CD4-positive, alpha-beta memory T cell (primary cell): ENCODE measurements at regions not wholly inside any gene's neighbourhood (a gene's known extent, or its start where the extent isn't known, plus 50 kb on each side); places are given as distances from the start of the nearest gene placed in this dataset.
A peak's percentile ranks its signal among the peaks of the same experiment; 100 is the strongest.
"Not testable (repeated sequence)": the region's sequence is repeated elsewhere in the genome, so short reads cannot be mapped to it uniquely, and the experiment has no call there.

Source experiments
- CTCF ChIA-PET: fragments of 350-600 bp; sonication (Branson Sonifier 250); formaldehyde crosslinking; loops from one replicate; lab custom pipeline; 2021; ENCODE audit warnings: inconsistent platforms; ENCODE audit not compliant: partially characterized antibody; lab: Charles Lee
- POLR2A ChIA-PET: fragments of 350-600 bp; sonication (Branson Sonifier 250); formaldehyde crosslinking; loops from one replicate; lab custom pipeline; 2021; ENCODE audit not compliant: partially characterized antibody; lab: Charles Lee
- DNase-seq, 5 donors: peaks; one replicate each; pipeline versions ENCODE4 v3.0.0 to v3.0.0-alpha.2; 2020 to 2022; ENCODE audit warnings: mixed read lengths in 1 of 5
- H3K27ac ChIP-seq: one replicate; pipeline ENCODE4 v1.7.0; 2013; ENCODE audit warnings: low read depth, low read length
- H3K27me3 ChIP-seq: 2 replicates; pipeline ENCODE4 v1.7.0; 2013; ENCODE audit warnings: mild to moderate bottlenecking, low read length, moderate library complexity; ENCODE audit not compliant: insufficient read depth
- H3K36me3 ChIP-seq: 2 replicates; pipeline ENCODE4 v1.7.0; 2013; ENCODE audit warnings: mild to moderate bottlenecking, low read length, moderate library complexity; ENCODE audit not compliant: insufficient read depth
- H3K4me1 ChIP-seq: 2 replicates; pipeline ENCODE4 v1.7.0; 2013; ENCODE audit warnings: mild to moderate bottlenecking, low read length, moderate library complexity; ENCODE audit not compliant: insufficient read depth
- H3K4me3 ChIP-seq, 2 donors: one replicate each; pipeline ENCODE4 v1.7.0; 2013; ENCODE audit warnings: low read length in 2 of 2, mild to moderate bottlenecking in 1 of 2
- H3K9me3 ChIP-seq, 2 donors: one replicate each; pipeline ENCODE4 v1.7.0; 2013; ENCODE audit warnings: low read length in 2 of 2, control low read depth in 1 of 2; ENCODE audit not compliant: control insufficient read depth in 1 of 2
- H3K27ac Mint-ChIP-seq, 7 donors: one replicate each; pipeline ENCODE4 v1.8.0; 2020 to 2021; ENCODE audit warnings: mixed read lengths in 7 of 7, mild to moderate bottlenecking in 6 of 7, inconsistent platforms in 3 of 7, moderate library complexity in 3 of 7
- H3K27me3 Mint-ChIP-seq, 2 donors: one replicate each; pipeline ENCODE4 v1.8.0; 2020 to 2021; ENCODE audit warnings: mixed read lengths in 2 of 2
- H3K36me3 Mint-ChIP-seq, 2 donors: one replicate each; pipeline ENCODE4 v1.8.0; 2020 to 2021; ENCODE audit warnings: mixed read lengths in 2 of 2, inconsistent platforms in 1 of 2, mild to moderate bottlenecking in 1 of 2
- H3K4me1 Mint-ChIP-seq, 4 donors: one replicate each; pipeline ENCODE4 v1.8.0; 2020 to 2021; ENCODE audit warnings: mixed read lengths in 4 of 4, mild to moderate bottlenecking in 1 of 4
- H3K4me3 Mint-ChIP-seq, 8 donors: one replicate each; pipeline ENCODE4 v1.8.0; 2020 to 2021; ENCODE audit warnings: mixed read lengths in 8 of 8, mild to moderate bottlenecking in 7 of 8, moderate library complexity in 6 of 8, inconsistent platforms in 3 of 8
- H3K9me3 Mint-ChIP-seq, 8 donors: one replicate each; pipeline ENCODE4 v1.8.0; 2020 to 2021; ENCODE audit warnings: mixed read lengths in 8 of 8, mild to moderate bottlenecking in 5 of 8, inconsistent platforms in 3 of 8, moderate library complexity in 1 of 8
- intact Hi-C: fragments of 100-400 bp; cut with micrococcal nuclease; formaldehyde crosslinking; loops from one replicate; pipeline ENCODE4 v1.15.1; 2023

GRCh38 chr10:120022357-120022756, 129.8 kb downstream of the SEC23IP start:
- Histone ChIP-seq H3K27me3 (no peaks in the 10 kb centered on the region), H3K4me1 (no peaks in the 10 kb centered on the region), H3K27ac (no peak overlapping the region), H3K4me3 (no peak overlapping the region), H3K36me3 (no peaks in the 10 kb centered on the region), H3K9me3 (no peaks in the 10 kb centered on the region)
- ChIA-PET CTCF (no interaction called here), POLR2A (no interaction called here)
- H3K4me1 Mint-ChIP-seq: no peaks in the 10 kb centered on the region
- no peak overlapping the region for H3K4me3 Mint-ChIP-seq
- peaks cover 16 to 17% of the 10 kb centered on the region in 2 donors for H3K27me3 Mint-ChIP-seq
- no peak for DNase-seq
- H3K9me3 Mint-ChIP-seq: peaks cover 0 to 5% (median 0%) of the 10 kb centered on the region in 8 donors
- H3K27ac Mint-ChIP-seq: no peak overlapping the region
- intact Hi-C loops: no loop called here
- H3K36me3 Mint-ChIP-seq: no peaks in the 10 kb centered on the region

GRCh38 chr10:120034236-120034635, 141.7 kb downstream of the SEC23IP start:
- Mint-ChIP-seq H3K27ac (no peak overlapping the region), H3K4me1 (no peaks in the 10 kb centered on the region), H3K36me3 (no peaks in the 10 kb centered on the region), H3K4me3 (no peak overlapping the region), H3K9me3 (no peaks in the 10 kb centered on the region), H3K27me3 (peaks cover 2 to 5% of the 10 kb centered on the region in 2 donors)
- POLR2A ChIA-PET: no interaction called here
- no peaks in the 10 kb centered on the region for H3K9me3 ChIP-seq
- no peak overlapping the region for H3K27ac ChIP-seq
- H3K4me1 ChIP-seq: no peaks in the 10 kb centered on the region
- H3K4me3 ChIP-seq: no peak overlapping the region
- H3K36me3 ChIP-seq: no peaks in the 10 kb centered on the region
- CTCF ChIA-PET: no interaction called here
- H3K27me3 ChIP-seq: no peaks in the 10 kb centered on the region
- intact Hi-C loops: no loop called here
- DNase-seq: no peak

GRCh38 chr10:120039046-120039445, 146.5 kb downstream of the SEC23IP start:
- Histone ChIP-seq H3K4me1 (no peaks in the 10 kb centered on the region), H3K27me3 (no peaks in the 10 kb centered on the region), H3K27ac (no peak overlapping the region), H3K36me3 (no peaks in the 10 kb centered on the region), H3K9me3 (no peaks in the 10 kb centered on the region), H3K4me3 (no peak overlapping the region)
- Mint-ChIP-seq H3K4me1 (no peaks in the 10 kb centered on the region), H3K27ac (no peak overlapping the region), H3K4me3 (no peak overlapping the region), H3K36me3 (no peaks in the 10 kb centered on the region), H3K9me3 (no peaks in the 10 kb centered on the region), H3K27me3 (peaks cover 1 to 2% of the 10 kb centered on the region in 2 donors)
- ChIA-PET CTCF (no interaction called here), POLR2A (no interaction called here)
- no peak for DNase-seq
- intact Hi-C loops: no loop called here

GRCh38 chr10:120039826-120040225, 147.3 kb downstream of the SEC23IP start:
- DNase-seq: no peak
- H3K27me3 ChIP-seq: no peaks in the 10 kb centered on the region
- no peak overlapping the region for H3K4me3 ChIP-seq
- Mint-ChIP-seq H3K36me3 (no peaks in the 10 kb centered on the region), H3K4me3 (no peak overlapping the region), H3K27me3 (peaks cover 1 to 2% of the 10 kb centered on the region in 2 donors), H3K9me3 (no peaks in the 10 kb centered on the region), H3K27ac (no peak overlapping the region), H3K4me1 (no peaks in the 10 kb centered on the region)
- no peaks in the 10 kb centered on the region for H3K36me3 ChIP-seq
- intact Hi-C loops: no loop called here
- ChIA-PET POLR2A (no interaction called here), CTCF (no interaction called here)
- H3K9me3 ChIP-seq: no peaks in the 10 kb centered on the region
- H3K27ac ChIP-seq: no peak overlapping the region
- no peaks in the 10 kb centered on the region for H3K4me1 ChIP-seq

GRCh38 chr10:120041807-120042559, 149.5 kb downstream of the SEC23IP start:
- Mint-ChIP-seq H3K4me1 (no peaks in the 10 kb centered on the region), H3K9me3 (no peaks in the 10 kb centered on the region), H3K4me3 (no peak overlapping the region), H3K27ac (no peak overlapping the region), H3K27me3 (peaks cover 0 to 1% of the 10 kb centered on the region in 2 donors), H3K36me3 (no peaks in the 10 kb centered on the region)
- intact Hi-C loops: no loop called here
- POLR2A ChIA-PET: no interaction called here
- Histone ChIP-seq H3K4me3 (no peak overlapping the region), H3K36me3 (no peaks in the 10 kb centered on the region), H3K27me3 (no peaks in the 10 kb centered on the region), H3K27ac (no peak overlapping the region), H3K4me1 (no peaks in the 10 kb centered on the region), H3K9me3 (no peaks in the 10 kb centered on the region)
- DNase-seq: no peak
- CTCF ChIA-PET: no interaction called here

GRCh38 chr10:120042705-120043104, 150.2 kb downstream of the SEC23IP start:
- Mint-ChIP-seq H3K4me1 (no peaks in the 10 kb centered on the region), H3K27me3 (peaks cover 0 to 1% of the 10 kb centered on the region in 2 donors), H3K4me3 (no peak overlapping the region), H3K27ac (no peak overlapping the region), H3K9me3 (no peaks in the 10 kb centered on the region), H3K36me3 (no peaks in the 10 kb centered on the region)
- no peak for DNase-seq
- CTCF ChIA-PET: no interaction called here
- H3K36me3 ChIP-seq: no peaks in the 10 kb centered on the region
- no peaks in the 10 kb centered on the region for H3K4me1 ChIP-seq
- H3K27ac ChIP-seq: no peak overlapping the region
- no peaks in the 10 kb centered on the region for H3K27me3 ChIP-seq
- intact Hi-C loops: no loop called here
- H3K9me3 ChIP-seq: no peaks in the 10 kb centered on the region
- H3K4me3 ChIP-seq: no peak overlapping the region
- POLR2A ChIA-PET: no interaction called here

- CTCF ChIA-PET, H3K4me3 ChIP-seq, intact Hi-C loops, H3K27ac ChIP-seq, H3K9me3 ChIP-seq, H3K4me1 ChIP-seq, POLR2A ChIA-PET, H3K36me3 ChIP-seq, H3K27me3 Mint-ChIP-seq, H3K9me3 Mint-ChIP-seq, H3K36me3 Mint-ChIP-seq, DNase-seq, H3K4me1 Mint-ChIP-seq, H3K4me3 Mint-ChIP-seq, H3K27me3 ChIP-seq: not testable (repeated sequence)
- peak overlapping the region in 1 of 7 donors; percentile 29 for H3K27ac Mint-ChIP-seq
Observed at GRCh38 chr10:120047373-120047772, 154.8 kb downstream of the SEC23IP start.
